GM10266 (cell line): ENCODE measurements at regions not wholly inside any gene's neighbourhood (a gene's known extent, or its start where the extent isn't known, plus 50 kb on each side); places are given as distances from the start of the nearest gene placed in this dataset.
"Not testable (repeated sequence)": the region's sequence is repeated elsewhere in the genome, so short reads cannot be mapped to it uniquely, and the experiment has no call there.

Source experiments
- DNase-seq: peaks from one replicate; pipeline ENCODE4 v3.0.0; 2012; ENCODE audit errors: extremely low spot score
- CTCF ChIP-seq: IDR thresholded peaks from 2 replicates; pipeline ENCODE4 v1.5.1; 2012; ENCODE audit warnings: mild to moderate bottlenecking, low read depth; ENCODE audit not compliant: control insufficient read depth, insufficient read depth; ENCODE audit errors: missing control alignments

GRCh38 chr2:90004553-90004952 is 1313.1 kb downstream of the RPIA start:
- DNase-seq = not testable (repeated sequence)

- not testable (repeated sequence) for DNase-seq
Observed at GRCh38 chr2:90010442-90011100, 1319.1 kb downstream of the RPIA start.

GRCh38 chr2:90011101-90011443 is 1319.6 kb downstream of the RPIA start:
- not testable (repeated sequence) for DNase-seq

- DNase-seq = not testable (repeated sequence)
Observed at GRCh38 chr2:90019908-90020307, 1328.4 kb downstream of the RPIA start.

GRCh38 chr2:90021234-90021633 is 1329.8 kb downstream of the RPIA start:
- DNase-seq = not testable (repeated sequence)

- not testable (repeated sequence) for DNase-seq
Observed at GRCh38 chr2:90027231-90027643, 1335.8 kb downstream of the RPIA start.

GRCh38 chr2:90028381-90029079 is 1337.1 kb downstream of the RPIA start:
- DNase-seq = not testable (repeated sequence)

GRCh38 chr2:90029080-90029428 is 1337.6 kb downstream of the RPIA start:
- not testable (repeated sequence) for DNase-seq

- DNase-seq = not testable (repeated sequence)
Observed at GRCh38 chr2:90032269-90032668, 1340.8 kb downstream of the RPIA start.

- TF ChIP-seq CTCF = peak; percentile 3
- not testable (repeated sequence) for DNase-seq
Observed at GRCh38 chr2:90036335-90036734, 1344.9 kb downstream of the RPIA start.

- DNase-seq = not testable (repeated sequence)
Observed at GRCh38 chr2:90039093-90039492, 1347.6 kb downstream of the RPIA start.

GRCh38 chr2:90047776-90048175 is 1356.3 kb downstream of the RPIA start:
- DNase-seq = not testable (repeated sequence)

- not testable (repeated sequence) for DNase-seq
Observed at GRCh38 chr2:90052113-90052631, 1360.7 kb downstream of the RPIA start.

- peak; percentile 29 for DNase-seq
- TF ChIP-seq CTCF = peak; percentile 67
Observed at GRCh38 chr2:90069290-90069894, 1377.9 kb downstream of the RPIA start.
